Activated CD8-positive, alpha-beta T cell treated with anti-CD3 and anti-CD28 coated beads, Interleukin-2, amount 10 ng/mL, durations not matched to agents 7 days and 5 days (primary cell): ENCODE measurements at regions not wholly inside any gene's neighbourhood (a gene's known extent, or its start where the extent isn't known, plus 50 kb on each side); places are given as distances from the start of the nearest gene placed in this dataset.

ENCODE experiments used
- ATAC-seq: fragments of 150-1000 bp; cut with Tn5 transposase; one replicate; pipeline ENCODE4 v1.10.0; 2021; ENCODE audit warnings: moderate library complexity
- CTCF ChIA-PET: fragments of 350-600 bp; sonication (Branson Sonifier 250); formaldehyde crosslinking; loops from one replicate; lab custom pipeline; 2021; ENCODE audit warnings: antibody characterized with exemption; lab: Charles Lee
- POLR2A ChIA-PET: fragments of 350-600 bp; sonication (Branson Sonifier 250); formaldehyde crosslinking; loops from one replicate; lab custom pipeline; 2021; ENCODE audit warnings: antibody characterized with exemption; lab: Charles Lee
- DNase-seq: peaks from one replicate; pipeline ENCODE4 v3.0.0-alpha.2; 2020
- H3K27ac Mint-ChIP-seq: one replicate; pipeline ENCODE4 v1.8.0; 2021; ENCODE audit warnings: mild to moderate bottlenecking, mixed read lengths
- H3K27me3 Mint-ChIP-seq: one replicate; pipeline ENCODE4 v1.8.0; 2021; ENCODE audit warnings: low read depth, mixed read lengths
- H3K36me3 Mint-ChIP-seq: one replicate; pipeline ENCODE4 v1.8.0; 2021; ENCODE audit warnings: low read depth, mixed read lengths
- H3K4me1 Mint-ChIP-seq: one replicate; pipeline ENCODE4 v1.8.0; 2021; ENCODE audit warnings: low read depth, mixed read lengths
- H3K4me3 Mint-ChIP-seq: one replicate; pipeline ENCODE4 v1.8.0; 2021; ENCODE audit warnings: mild to moderate bottlenecking, mixed read lengths
- H3K9me3 Mint-ChIP-seq: one replicate; pipeline ENCODE4 v1.8.0; 2022; ENCODE audit warnings: mixed read lengths; ENCODE audit not compliant: insufficient read depth

DNA sequence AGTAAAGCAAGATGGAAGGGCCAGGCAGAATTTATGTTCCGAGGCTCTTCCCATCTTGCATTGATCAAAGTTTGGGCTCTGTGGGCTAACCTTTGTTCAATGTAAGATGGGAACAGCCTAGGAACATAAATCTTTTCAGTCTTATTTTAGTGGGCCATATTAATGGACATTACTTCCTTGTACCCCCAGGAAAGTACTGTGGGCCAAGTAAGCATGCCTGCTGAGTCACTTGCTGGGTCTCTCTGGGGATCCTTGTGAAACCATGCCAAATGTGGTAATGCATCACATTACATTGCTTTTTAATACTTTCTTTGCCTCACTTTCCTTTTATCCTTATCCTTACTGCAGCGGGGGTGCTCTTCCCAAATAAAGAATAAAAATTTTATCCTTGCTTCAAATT is 349.5 kb upstream of the POU1F1 start:
- no peak overlapping the region for H3K4me3 Mint-ChIP-seq
- DNase-seq (no peak), ATAC-seq (no peak)
- no peaks in the 10 kb centered on the region for H3K4me1 Mint-ChIP-seq
- H3K36me3 Mint-ChIP-seq: no peaks in the 10 kb centered on the region
- POLR2A ChIA-PET: no interaction called here
- no peaks in the 10 kb centered on the region for H3K27me3 Mint-ChIP-seq
- no peak overlapping the region for H3K27ac Mint-ChIP-seq
- H3K9me3 Mint-ChIP-seq: peaks cover 3% of the 10 kb centered on the region
- CTCF ChIA-PET: no interaction called here

- DNase-seq (no peak), ATAC-seq (no peak)
- Mint-ChIP-seq H3K27me3 (no peaks in the 10 kb centered on the region), H3K4me3 (no peak overlapping the region), H3K4me1 (no peaks in the 10 kb centered on the region), H3K9me3 (peaks cover 3% of the 10 kb centered on the region), H3K36me3 (no peaks in the 10 kb centered on the region), H3K27ac (no peak overlapping the region)
- CTCF ChIA-PET: no interaction called here
- POLR2A ChIA-PET: no interaction called here
These were observed 348.5 kb upstream of the POU1F1 start for GRCh38 chr3:87624860-87625259.

GRCh38 chr3:87621667-87622066 is 345.3 kb upstream of the POU1F1 start:
- CTCF ChIA-PET: no interaction called here
- Mint-ChIP-seq H3K27me3 (no peaks in the 10 kb centered on the region), H3K36me3 (no peaks in the 10 kb centered on the region), H3K4me3 (no peak overlapping the region), H3K4me1 (no peaks in the 10 kb centered on the region), H3K9me3 (peaks cover 5% of the 10 kb centered on the region), H3K27ac (no peak overlapping the region)
- ATAC-seq: no peak
- DNase-seq: no peak
- POLR2A ChIA-PET: no interaction called here

GRCh38 chr3:87615506-87615905 is 339.1 kb upstream of the POU1F1 start:
- DNase-seq (no peak), ATAC-seq (no peak)
- Mint-ChIP-seq H3K4me3 (no peak overlapping the region), H3K27me3 (no peaks in the 10 kb centered on the region), H3K9me3 (peaks cover 11% of the 10 kb centered on the region), H3K4me1 (no peaks in the 10 kb centered on the region), H3K36me3 (no peaks in the 10 kb centered on the region), H3K27ac (no peak overlapping the region)
- POLR2A ChIA-PET: no interaction called here
- CTCF ChIA-PET: no interaction called here

DNA sequence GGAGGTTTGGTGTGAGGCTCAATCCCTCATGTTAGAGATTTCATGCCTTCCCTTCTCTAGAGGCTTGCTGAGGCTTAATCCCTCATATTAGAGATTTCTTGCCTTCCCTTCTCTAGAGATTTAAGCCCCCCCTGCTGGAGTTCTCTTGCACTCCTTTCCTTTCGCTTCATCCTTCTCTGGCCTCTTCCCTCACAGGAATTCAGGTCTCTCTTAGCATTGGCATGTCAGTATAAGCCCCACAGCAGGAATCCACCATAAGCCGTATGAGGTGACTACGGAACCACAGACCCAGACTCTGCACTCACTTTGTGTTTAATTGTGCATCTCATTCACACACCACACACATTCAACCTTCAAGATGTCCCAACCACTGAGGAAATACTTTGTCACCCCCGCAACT is 338.6 kb upstream of the POU1F1 start:
- no peaks in the 10 kb centered on the region for H3K27me3 Mint-ChIP-seq
- H3K9me3 Mint-ChIP-seq: peaks cover 11% of the 10 kb centered on the region
- H3K4me1 Mint-ChIP-seq: no peaks in the 10 kb centered on the region
- ChIA-PET POLR2A (no interaction called here), CTCF (no interaction called here)
- ATAC-seq (no peak), DNase-seq (no peak)
- H3K4me3 Mint-ChIP-seq: no peak overlapping the region
- H3K27ac Mint-ChIP-seq: no peak overlapping the region
- no peaks in the 10 kb centered on the region for H3K36me3 Mint-ChIP-seq

DNA sequence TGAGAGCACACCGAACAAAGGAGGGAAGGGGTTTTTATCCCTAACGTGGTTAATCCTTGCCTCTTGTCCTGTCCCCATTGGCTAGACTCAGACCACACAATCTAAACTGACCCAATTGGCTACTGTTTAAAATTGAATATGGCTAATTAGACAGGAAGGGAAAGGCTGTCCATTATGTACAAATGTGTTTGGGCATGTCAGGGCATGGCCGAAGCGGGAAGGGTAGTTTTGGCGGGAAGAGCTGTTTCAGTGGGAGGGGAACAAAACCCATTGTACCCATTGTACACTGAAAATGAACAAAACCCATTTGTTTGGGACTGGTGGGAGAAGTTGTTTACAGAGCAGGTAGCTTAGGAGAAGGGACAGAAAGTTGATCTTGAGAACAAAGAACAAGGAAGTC is 330.9 kb upstream of the POU1F1 start:
- H3K9me3 Mint-ChIP-seq: peaks cover 7% of the 10 kb centered on the region
- ChIA-PET CTCF (no interaction called here), POLR2A (no interaction called here)
- ATAC-seq (no peak), DNase-seq (no peak)
- H3K27me3 Mint-ChIP-seq: no peaks in the 10 kb centered on the region
- H3K4me3 Mint-ChIP-seq: no peak overlapping the region
- no peak overlapping the region for H3K27ac Mint-ChIP-seq
- no peaks in the 10 kb centered on the region for H3K36me3 Mint-ChIP-seq
- no peaks in the 10 kb centered on the region for H3K4me1 Mint-ChIP-seq

GRCh38 chr3:87595798-87596197 is 319.4 kb upstream of the POU1F1 start:
- Mint-ChIP-seq H3K9me3 (peaks cover 10% of the 10 kb centered on the region), H3K4me3 (no peak overlapping the region), H3K27ac (no peak overlapping the region), H3K36me3 (no peaks in the 10 kb centered on the region), H3K27me3 (no peaks in the 10 kb centered on the region), H3K4me1 (no peaks in the 10 kb centered on the region)
- ATAC-seq (no peak), DNase-seq (no peak)
- CTCF ChIA-PET: no interaction called here
- POLR2A ChIA-PET: no interaction called here

GRCh38 chr3:87581240-87581639 is 304.9 kb upstream of the POU1F1 start:
- no peaks in the 10 kb centered on the region for H3K36me3 Mint-ChIP-seq
- no peaks in the 10 kb centered on the region for H3K27me3 Mint-ChIP-seq
- H3K9me3 Mint-ChIP-seq: no peaks in the 10 kb centered on the region
- no peak for DNase-seq
- ChIA-PET POLR2A (no interaction called here), CTCF (no interaction called here)
- no peaks in the 10 kb centered on the region for H3K4me1 Mint-ChIP-seq
- H3K4me3 Mint-ChIP-seq: no peak overlapping the region
- no peak overlapping the region for H3K27ac Mint-ChIP-seq
- ATAC-seq: no peak

GRCh38 chr3:87576752-87577151 is 300.4 kb upstream of the POU1F1 start:
- no peaks in the 10 kb centered on the region for H3K4me1 Mint-ChIP-seq
- DNase-seq (no peak), ATAC-seq (no peak)
- POLR2A ChIA-PET: no interaction called here
- no peak overlapping the region for H3K4me3 Mint-ChIP-seq
- H3K36me3 Mint-ChIP-seq: no peaks in the 10 kb centered on the region
- no peaks in the 10 kb centered on the region for H3K9me3 Mint-ChIP-seq
- CTCF ChIA-PET: no interaction called here
- no peaks in the 10 kb centered on the region for H3K27me3 Mint-ChIP-seq
- no peak overlapping the region for H3K27ac Mint-ChIP-seq

DNA sequence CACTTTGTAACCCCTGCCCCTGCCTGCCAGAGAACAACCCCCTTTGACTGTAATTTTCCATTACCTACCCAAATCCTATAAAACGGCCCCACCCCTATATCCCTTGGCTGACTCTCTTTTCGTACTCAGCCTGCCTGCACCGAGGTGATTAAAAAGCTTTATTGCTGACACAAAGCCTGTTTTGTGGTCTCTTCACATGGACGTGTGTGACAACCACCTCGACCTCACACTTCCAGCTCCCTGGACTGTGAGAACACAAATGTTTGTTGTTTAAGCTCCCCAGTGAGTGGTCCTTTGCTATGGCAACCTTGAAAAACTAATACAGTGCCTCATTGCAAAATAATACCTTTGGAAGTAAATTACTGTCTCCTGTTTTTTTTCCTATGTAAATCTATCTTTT is 299.2 kb upstream of the POU1F1 start:
- Mint-ChIP-seq H3K4me3 (no peak overlapping the region), H3K27me3 (no peaks in the 10 kb centered on the region), H3K27ac (no peak overlapping the region), H3K36me3 (no peaks in the 10 kb centered on the region), H3K9me3 (no peaks in the 10 kb centered on the region), H3K4me1 (no peaks in the 10 kb centered on the region)
- DNase-seq (no peak), ATAC-seq (no peak)
- CTCF ChIA-PET: no interaction called here
- POLR2A ChIA-PET: no interaction called here

DNA sequence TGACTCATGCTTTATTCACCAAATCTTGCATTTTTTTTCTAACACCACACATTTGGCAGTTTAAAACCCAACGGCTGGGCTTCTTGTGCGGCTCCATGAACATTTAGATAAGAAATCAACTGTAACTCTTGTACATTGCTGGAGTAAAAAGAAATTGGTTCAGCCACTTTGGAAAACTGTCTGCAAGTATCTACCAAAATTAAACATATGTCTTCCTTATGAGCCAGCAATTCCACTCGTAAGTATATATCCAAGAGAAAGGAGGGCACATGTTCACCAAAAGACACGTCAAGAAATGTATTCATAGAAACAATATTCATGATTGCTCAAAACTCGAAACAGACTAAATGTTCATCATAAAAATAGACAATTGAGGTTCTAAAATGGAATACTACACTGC is 291.9 kb upstream of the POU1F1 start:
- DNase-seq (no peak), ATAC-seq (no peak)
- ChIA-PET CTCF (no interaction called here), POLR2A (no interaction called here)
- Mint-ChIP-seq H3K27ac (no peak overlapping the region), H3K4me3 (no peak overlapping the region), H3K4me1 (no peaks in the 10 kb centered on the region), H3K36me3 (no peaks in the 10 kb centered on the region), H3K9me3 (no peaks in the 10 kb centered on the region), H3K27me3 (no peaks in the 10 kb centered on the region)

DNA sequence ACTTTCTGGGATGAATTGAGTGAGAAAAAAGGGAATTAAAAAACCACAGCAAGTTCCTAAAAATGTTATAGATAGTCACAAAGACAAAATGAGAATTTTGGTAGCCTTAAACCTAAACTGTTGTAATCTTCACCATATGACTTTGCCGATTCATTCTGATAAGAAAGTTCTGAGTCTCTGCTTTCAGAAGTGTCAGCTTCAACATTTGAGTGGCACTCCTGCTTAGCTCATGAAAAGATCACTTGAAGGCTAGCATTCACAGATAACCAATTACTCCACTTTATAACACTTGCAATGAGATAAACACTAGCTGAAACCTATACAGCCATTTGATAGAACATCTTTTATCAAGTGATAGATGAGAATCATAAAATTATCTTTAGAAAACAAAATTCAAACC is 288.1 kb upstream of the POU1F1 start:
- no peak overlapping the region for H3K27ac Mint-ChIP-seq
- H3K9me3 Mint-ChIP-seq: no peaks in the 10 kb centered on the region
- no peaks in the 10 kb centered on the region for H3K36me3 Mint-ChIP-seq
- ATAC-seq (no peak), DNase-seq (no peak)
- ChIA-PET CTCF (no interaction called here), POLR2A (no interaction called here)
- H3K4me1 Mint-ChIP-seq: no peaks in the 10 kb centered on the region
- H3K4me3 Mint-ChIP-seq: no peak overlapping the region
- no peaks in the 10 kb centered on the region for H3K27me3 Mint-ChIP-seq

DNA sequence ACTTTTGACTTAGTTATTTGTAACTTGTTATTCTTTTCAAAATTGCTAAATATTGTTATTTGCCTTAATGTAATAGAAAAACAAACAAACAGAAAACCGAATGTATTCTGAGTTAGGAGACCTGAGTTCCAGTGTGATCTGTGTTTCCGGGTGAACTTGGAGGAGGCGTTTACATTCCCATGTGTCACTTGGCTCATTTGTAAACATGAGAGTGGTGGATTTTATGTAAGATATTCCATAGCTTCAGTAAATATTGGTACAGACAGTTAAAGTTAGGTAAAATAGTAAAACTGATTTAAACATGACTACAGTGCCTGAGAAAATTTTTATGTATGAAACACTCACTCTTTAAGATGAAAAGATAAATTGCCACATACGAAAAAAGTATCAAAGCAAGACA is 287.3 kb upstream of the POU1F1 start:
- no peaks in the 10 kb centered on the region for H3K27me3 Mint-ChIP-seq
- H3K4me1 Mint-ChIP-seq: no peaks in the 10 kb centered on the region
- ChIA-PET POLR2A (no interaction called here), CTCF (no interaction called here)
- ATAC-seq (no peak), DNase-seq (no peak)
- H3K4me3 Mint-ChIP-seq: no peak overlapping the region
- no peak overlapping the region for H3K27ac Mint-ChIP-seq
- no peaks in the 10 kb centered on the region for H3K36me3 Mint-ChIP-seq
- H3K9me3 Mint-ChIP-seq: no peaks in the 10 kb centered on the region
